Sigmoid colon (tissue), 4 donors: ENCODE measurements at regions not wholly inside any gene's neighbourhood (a gene's known extent, or its start where the extent isn't known, plus 50 kb on each side); places are given as distances from the start of the nearest gene placed in this dataset.

Experiments used
- EP300 ChIP-seq, 4 donors: sonication (generic); formaldehyde crosslinking; IDR thresholded peaks; one replicate each; pipeline ENCODE4 v1.6.1; 2017; ENCODE audit warnings: antibody characterized with exemption in 4 of 4
- POLR2A ChIP-seq, 2 donors: fragments of 450-650 bp; IDR thresholded peaks; one replicate each; pipeline ENCODE4 v1.6.1; 2016; ENCODE audit warnings: antibody characterized with exemption in 2 of 2, mild to moderate bottlenecking in 2 of 2, moderate library complexity in 2 of 2
- POLR2AphosphoS5 ChIP-seq, 4 donors: sonication (generic); formaldehyde crosslinking; IDR thresholded peaks; one replicate each; pipeline ENCODE4 v1.6.1; 2017; ENCODE audit warnings: antibody characterized with exemption in 4 of 4
- TF ChIP-seq, protein P1 (sequence below), 4 experiments: fragments of 450-650 bp in 3 of 4; fragments of 200-600 bp in 1 of 4; IDR thresholded peaks; one replicate each; pipeline ENCODE4 v1.5.1; 2016 to 2019; ENCODE audit warnings: antibody characterized with exemption in 4 of 4, mild to moderate bottlenecking in 3 of 4, moderate library complexity in 2 of 4

DNA sequence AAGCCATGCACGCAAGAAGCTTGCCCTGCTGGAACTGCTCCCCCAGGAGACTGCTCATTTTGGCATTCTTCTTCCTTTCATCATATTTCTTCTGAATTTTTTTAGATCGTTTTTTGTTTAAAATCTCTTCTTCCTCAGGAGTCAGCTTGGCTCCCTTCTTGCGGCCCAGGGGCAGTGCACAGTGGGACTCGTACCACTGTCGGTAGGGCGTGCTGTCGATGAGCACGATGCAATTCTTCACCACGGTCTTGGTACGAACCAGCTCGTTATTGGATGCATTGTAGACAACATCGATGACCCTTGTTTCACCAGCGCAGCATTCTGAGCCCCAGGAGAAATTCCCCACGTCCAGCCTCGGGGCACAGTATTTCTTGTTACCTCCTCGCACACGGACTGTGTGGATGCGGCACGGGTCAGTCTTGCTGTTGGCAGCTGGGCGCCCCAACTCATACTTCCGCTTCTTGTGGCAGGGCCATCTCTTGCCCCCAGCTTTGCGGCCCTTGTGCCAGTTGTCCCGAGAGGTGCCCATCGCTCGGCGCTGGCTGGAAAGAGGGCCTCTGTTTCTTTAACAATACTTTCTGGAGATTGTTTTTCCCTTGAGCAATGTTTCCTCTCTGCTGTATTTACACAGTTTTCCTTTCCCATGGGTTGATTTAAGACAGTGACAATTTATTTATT is 452.4 kb downstream of the TMEM121 start:
- TF ChIP-seq, protein P1, sequence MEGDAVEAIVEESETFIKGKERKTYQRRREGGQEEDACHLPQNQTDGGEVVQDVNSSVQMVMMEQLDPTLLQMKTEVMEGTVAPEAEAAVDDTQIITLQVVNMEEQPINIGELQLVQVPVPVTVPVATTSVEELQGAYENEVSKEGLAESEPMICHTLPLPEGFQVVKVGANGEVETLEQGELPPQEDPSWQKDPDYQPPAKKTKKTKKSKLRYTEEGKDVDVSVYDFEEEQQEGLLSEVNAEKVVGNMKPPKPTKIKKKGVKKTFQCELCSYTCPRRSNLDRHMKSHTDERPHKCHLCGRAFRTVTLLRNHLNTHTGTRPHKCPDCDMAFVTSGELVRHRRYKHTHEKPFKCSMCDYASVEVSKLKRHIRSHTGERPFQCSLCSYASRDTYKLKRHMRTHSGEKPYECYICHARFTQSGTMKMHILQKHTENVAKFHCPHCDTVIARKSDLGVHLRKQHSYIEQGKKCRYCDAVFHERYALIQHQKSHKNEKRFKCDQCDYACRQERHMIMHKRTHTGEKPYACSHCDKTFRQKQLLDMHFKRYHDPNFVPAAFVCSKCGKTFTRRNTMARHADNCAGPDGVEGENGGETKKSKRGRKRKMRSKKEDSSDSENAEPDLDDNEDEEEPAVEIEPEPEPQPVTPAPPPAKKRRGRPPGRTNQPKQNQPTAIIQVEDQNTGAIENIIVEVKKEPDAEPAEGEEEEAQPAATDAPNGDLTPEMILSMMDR (IDR thresholded peaks at IDR 0.05), result no peak
- TF ChIP-seq POLR2A (IDR thresholded peaks at IDR 0.05) (no peak), EP300 (IDR thresholded peaks at IDR 0.05) (no peak), POLR2AphosphoS5 (IDR thresholded peaks at IDR 0.05) (no peak)
